Parathyroid adenoma (tissue), 2 donors: ENCODE measurements at regions not wholly inside any gene's neighbourhood (a gene's known extent, or its start where the extent isn't known, plus 50 kb on each side); places are given as distances from the start of the nearest gene placed in this dataset.

Experiments
- H2AFZ ChIP-seq: fragments of 300-600 bp; sonication (generic); one replicate; pipeline ENCODE4 v1.7.0; 2017; ENCODE audit warnings: antibody characterized with exemption, mild to moderate bottlenecking
- H3K27ac ChIP-seq: fragments of 300-600 bp; sonication (generic); one replicate; pipeline ENCODE4 v1.7.0; 2017
- H3K27me3 ChIP-seq: fragments of 300-600 bp; sonication (generic); one replicate; pipeline ENCODE4 v1.7.0; 2017; ENCODE audit warnings: low read length; ENCODE audit not compliant: control insufficient read depth, insufficient read depth
- H3K36me3 ChIP-seq: fragments of 300-600 bp; sonication (generic); one replicate; pipeline ENCODE4 v1.7.0; 2017; ENCODE audit warnings: low read length; ENCODE audit not compliant: control insufficient read depth, insufficient read depth
- H3K4me1 ChIP-seq: fragments of 300-600 bp; sonication (generic); one replicate; pipeline ENCODE4 v1.7.0; 2017; ENCODE audit warnings: control low read depth
- H3K4me2 ChIP-seq: fragments of 300-600 bp; sonication (generic); one replicate; pipeline ENCODE4 v1.7.0; 2017; ENCODE audit warnings: low read length
- H3K4me3 ChIP-seq: fragments of 300-600 bp; sonication (generic); one replicate; pipeline ENCODE4 v1.7.0; 2017; ENCODE audit warnings: low read depth, low read length
- H3K79me2 ChIP-seq: fragments of 300-600 bp; sonication (generic); one replicate; pipeline ENCODE4 v1.7.0; 2017; ENCODE audit warnings: control low read depth
- H3K9ac ChIP-seq: fragments of 300-600 bp; sonication (generic); one replicate; pipeline ENCODE4 v1.7.0; 2017; ENCODE audit warnings: mild to moderate bottlenecking
- H3K9me3 ChIP-seq: fragments of 300-600 bp; sonication (generic); one replicate; pipeline ENCODE4 v1.7.0; 2017; ENCODE audit warnings: low read length; ENCODE audit not compliant: control insufficient read depth
- TF ChIP-seq, protein P1 (sequence below): fragments of 300-600 bp; sonication (generic); IDR thresholded peaks from one replicate; pipeline ENCODE4 v1.7.0; 2017; ENCODE audit warnings: antibody characterized with exemption, mild to moderate bottlenecking
- donor health status: primary hyperparathyroidism.

DNA sequence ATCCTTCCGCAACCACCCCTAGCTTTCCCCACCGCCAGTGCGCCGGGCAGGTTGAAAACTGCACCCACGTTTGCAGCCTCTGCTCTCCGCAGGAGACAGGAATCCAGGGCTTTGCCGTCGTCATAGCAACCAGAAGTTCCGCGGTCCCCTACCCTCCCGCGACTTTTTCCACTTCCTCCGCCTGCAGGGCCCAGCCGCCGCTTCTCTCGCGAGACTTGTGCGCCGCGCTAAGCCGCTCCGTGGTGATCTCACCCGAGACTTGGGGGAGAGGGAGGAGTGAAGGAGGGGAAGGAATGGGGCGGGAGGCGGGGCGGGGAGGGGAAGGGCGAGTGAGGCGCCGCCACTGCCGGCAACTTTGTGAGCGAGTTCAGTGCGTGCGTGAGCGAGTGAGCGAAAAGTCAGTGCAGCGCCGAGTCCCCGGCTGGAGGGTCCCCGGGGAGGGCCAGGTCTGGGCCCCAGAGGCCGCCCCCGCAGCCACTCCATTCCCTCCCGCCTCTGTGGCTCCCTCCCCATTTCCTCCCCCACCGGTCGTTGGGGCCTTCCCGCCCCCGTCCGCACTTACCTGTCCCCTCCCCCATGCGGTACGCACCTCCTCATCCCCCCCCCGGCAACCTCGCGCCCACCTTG lies 413.0 kb downstream of the PCNX1 start, which contains the start of gene SIPA1L1:
TSS of gene SIPA1L1 (plus strand) at position 370 of the 627 bp plus-strand sequence.
- H3K9me3 ChIP-seq: no peaks in the 10 kb centered on the region
- peak within 1 kb of the TSS; percentile 92 for H3K27ac ChIP-seq
- peak within 1 kb of the TSS; percentile 86 for H3K4me3 ChIP-seq
- no peaks in the 10 kb centered on the region for H3K27me3 ChIP-seq
- H3K4me1 ChIP-seq: peaks cover 14% of the 10 kb centered on the region
- peak within 1 kb of the TSS; percentile 61 for H3K9ac ChIP-seq
- H3K4me2 ChIP-seq: peak within 1 kb of the TSS; percentile 94
- H2AFZ ChIP-seq: peak within 1 kb of the TSS; percentile 96
- no peaks in the 10 kb centered on the region for H3K79me2 ChIP-seq
- H3K36me3 ChIP-seq: no peaks in the 10 kb centered on the region
- TF ChIP-seq, protein P1, sequence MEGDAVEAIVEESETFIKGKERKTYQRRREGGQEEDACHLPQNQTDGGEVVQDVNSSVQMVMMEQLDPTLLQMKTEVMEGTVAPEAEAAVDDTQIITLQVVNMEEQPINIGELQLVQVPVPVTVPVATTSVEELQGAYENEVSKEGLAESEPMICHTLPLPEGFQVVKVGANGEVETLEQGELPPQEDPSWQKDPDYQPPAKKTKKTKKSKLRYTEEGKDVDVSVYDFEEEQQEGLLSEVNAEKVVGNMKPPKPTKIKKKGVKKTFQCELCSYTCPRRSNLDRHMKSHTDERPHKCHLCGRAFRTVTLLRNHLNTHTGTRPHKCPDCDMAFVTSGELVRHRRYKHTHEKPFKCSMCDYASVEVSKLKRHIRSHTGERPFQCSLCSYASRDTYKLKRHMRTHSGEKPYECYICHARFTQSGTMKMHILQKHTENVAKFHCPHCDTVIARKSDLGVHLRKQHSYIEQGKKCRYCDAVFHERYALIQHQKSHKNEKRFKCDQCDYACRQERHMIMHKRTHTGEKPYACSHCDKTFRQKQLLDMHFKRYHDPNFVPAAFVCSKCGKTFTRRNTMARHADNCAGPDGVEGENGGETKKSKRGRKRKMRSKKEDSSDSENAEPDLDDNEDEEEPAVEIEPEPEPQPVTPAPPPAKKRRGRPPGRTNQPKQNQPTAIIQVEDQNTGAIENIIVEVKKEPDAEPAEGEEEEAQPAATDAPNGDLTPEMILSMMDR: peak; percentile 4

DNA sequence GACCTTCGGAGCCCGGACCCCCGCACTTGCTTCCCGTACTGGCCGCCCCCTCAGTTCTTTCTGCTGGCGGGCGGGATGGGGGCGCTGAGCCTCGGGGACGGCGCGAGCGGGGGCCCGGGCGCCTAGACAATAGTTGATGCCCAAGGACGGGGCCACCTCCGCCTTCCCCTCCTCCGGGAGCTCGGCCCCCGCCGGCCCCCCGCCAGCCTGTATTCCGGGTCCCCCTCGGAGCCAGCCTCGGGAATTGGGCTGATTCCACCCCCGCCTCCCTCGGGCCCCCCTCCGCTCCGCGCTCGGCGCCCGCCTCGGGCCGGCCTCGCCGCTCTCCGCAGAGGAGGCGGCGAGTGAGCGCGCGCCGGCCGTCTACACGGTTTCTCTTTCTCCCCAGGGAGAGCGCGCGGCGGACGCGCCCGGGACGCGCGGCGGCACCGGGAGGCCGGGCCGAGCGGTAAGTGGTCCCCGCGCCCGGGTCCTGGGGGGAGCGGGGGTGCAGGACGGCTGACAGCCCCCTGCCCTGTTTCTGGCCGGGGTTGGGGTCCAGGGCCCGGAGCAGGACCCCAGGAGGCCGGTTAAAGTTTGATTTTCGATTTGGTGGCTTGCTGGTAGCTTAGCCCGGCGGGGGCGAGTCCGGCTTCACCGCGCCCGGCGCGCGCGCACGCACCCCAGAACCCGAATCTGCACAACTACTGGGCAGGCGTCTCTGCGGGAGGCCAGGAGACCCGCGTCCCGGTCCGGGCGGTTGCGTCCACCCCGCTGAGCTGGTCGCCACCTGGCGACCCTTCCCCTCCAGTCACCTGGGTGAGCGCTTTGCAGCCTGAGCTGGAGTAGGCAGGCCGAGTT lies 413.7 kb downstream of the PCNX1 start:
- peaks cover 2% of the 10 kb centered on the region for H3K79me2 ChIP-seq
- peak overlapping the region; percentile 96 for H2AFZ ChIP-seq
- peak overlapping the region; percentile 94 for H3K4me2 ChIP-seq
- H3K27ac ChIP-seq: peak overlapping the region; percentile 92
- H3K4me1 ChIP-seq: peaks cover 14% of the 10 kb centered on the region
- no peaks in the 10 kb centered on the region for H3K9me3 ChIP-seq
- no peaks in the 10 kb centered on the region for H3K27me3 ChIP-seq
- peak overlapping the region; percentile 61 for H3K9ac ChIP-seq
- peak overlapping the region; percentile 86 for H3K4me3 ChIP-seq
- no peaks in the 10 kb centered on the region for H3K36me3 ChIP-seq
- TF ChIP-seq, protein P1: no peak

DNA sequence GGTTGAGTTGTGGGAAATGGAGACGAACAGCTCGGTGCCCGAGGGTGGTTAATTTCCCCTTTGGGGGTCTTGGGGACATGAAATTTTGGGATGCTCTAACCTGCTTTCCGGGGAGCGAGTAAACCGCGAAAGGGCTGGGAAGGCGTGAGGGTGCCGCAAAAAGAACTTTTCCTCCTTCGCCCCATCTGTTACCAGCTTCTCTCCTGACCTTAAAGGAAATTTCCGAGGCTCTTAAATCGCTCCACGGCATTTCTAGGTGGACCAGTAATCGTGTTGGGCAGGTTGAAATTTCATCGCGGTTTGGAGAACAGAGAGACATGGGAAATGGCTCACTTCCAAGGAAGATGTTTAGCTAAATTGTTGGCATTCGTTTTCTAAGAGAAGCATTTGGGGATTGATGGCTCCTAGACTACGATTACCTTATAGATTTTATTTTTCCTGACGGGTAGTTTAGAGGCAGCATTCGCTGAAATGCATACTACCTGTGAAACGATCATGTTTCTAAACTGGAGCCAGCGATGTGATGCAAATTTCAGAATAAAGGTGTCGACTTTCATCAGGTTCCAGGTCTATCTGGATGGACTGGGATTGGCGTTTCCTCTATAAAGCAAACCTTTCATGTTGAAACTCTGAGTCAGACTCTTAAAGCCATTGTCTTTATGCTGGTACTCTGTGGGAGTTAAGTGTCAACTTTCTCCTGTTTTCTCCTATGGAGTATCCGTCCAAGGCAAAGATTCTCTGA lies 414.5 kb downstream of the PCNX1 start:
- Histone ChIP-seq H3K9me3 (no peaks in the 10 kb centered on the region), H3K36me3 (no peaks in the 10 kb centered on the region), H3K4me2 (peak overlapping the region; percentile 94), H2AFZ (peak overlapping the region; percentile 96), H3K4me3 (peak overlapping the region; percentile 86), H3K4me1 (peaks cover 14% of the 10 kb centered on the region), H3K27ac (peak overlapping the region; percentile 92), H3K27me3 (no peaks in the 10 kb centered on the region), H3K79me2 (peaks cover 2% of the 10 kb centered on the region), H3K9ac (peak overlapping the region; percentile 61)
- TF ChIP-seq, protein P1: no peak

DNA sequence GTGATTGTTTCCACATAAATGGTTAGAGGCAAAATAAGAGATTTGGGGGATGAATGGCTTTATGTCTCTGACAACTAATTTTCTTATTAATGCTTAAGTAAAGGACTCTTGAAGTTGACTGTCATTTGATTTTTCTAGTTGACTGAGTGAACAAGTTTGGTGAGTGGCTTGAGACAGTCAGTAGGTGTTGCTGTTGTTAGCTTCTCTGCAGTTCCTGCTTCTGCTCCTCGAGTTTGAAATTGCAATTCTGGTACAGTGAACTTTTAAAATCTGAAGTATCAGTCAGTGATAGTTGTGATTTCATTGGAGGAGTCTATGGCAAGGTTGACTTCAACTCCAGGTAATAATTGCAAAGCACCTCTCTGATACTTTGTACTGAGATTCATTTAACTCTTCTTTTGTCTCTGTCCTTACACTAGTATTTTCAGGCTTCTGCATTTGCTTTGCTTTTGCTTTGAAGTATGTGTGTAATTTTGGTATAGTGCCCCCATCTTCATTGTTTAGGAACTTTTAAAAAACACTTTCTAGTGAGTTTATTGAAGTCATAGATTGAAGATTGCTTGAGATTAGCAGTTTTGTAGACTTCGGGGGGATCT lies 415.5 kb downstream of the PCNX1 start:
- Histone ChIP-seq H3K4me3 (peak overlapping the region; percentile 86), H3K9ac (no peak overlapping the region), H3K79me2 (peaks cover 2% of the 10 kb centered on the region), H2AFZ (no peak overlapping the region), H3K9me3 (no peaks in the 10 kb centered on the region), H3K36me3 (no peaks in the 10 kb centered on the region), H3K4me1 (peaks cover 14% of the 10 kb centered on the region), H3K4me2 (peak overlapping the region; percentile 94), H3K27me3 (no peaks in the 10 kb centered on the region), H3K27ac (no peak overlapping the region)
- TF ChIP-seq, protein P1: peak; percentile 49
